ENCODE measurements at regions not wholly inside any gene's neighbourhood (a gene's known extent, or its start where the extent isn't known, plus 50 kb on each side); places are given as distances from the start of the nearest gene placed in this dataset.

DNA sequence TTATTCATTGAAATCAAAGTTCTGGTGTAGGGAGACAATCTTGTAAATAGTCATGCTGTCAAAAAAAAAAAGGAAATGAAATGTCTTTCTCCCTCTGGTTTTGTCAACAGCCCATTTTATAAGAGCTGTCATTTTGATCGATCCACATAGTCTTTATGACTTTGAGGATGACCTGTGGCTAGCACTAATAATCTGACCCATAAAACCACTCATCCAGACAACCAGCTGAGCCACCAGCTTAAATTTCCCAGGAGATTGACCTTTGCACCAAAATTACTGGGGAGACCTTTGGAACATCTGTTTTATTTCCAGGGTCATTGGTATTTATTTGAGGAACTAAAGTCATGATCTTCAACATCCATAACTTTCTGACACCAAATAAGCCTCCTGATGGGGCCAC is 98.5 kb upstream of the MME start:
- TF ChIP-seq CTCF (IDR thresholded peaks at IDR 0.05; ENCODE audit: poor library complexity, severe bottlenecking) (no peak), POLR2AphosphoS5 (IDR thresholded peaks at IDR 0.05) (no peak), MXI1 (conservative IDR thresholded peaks at IDR 0.05; ENCODE audit: poor library complexity, severe bottlenecking) (no peak), EP300 (conservative IDR thresholded peaks at IDR 0.05; ENCODE audit: poor library complexity, severe bottlenecking) (no peak), TAF1 (IDR thresholded peaks at IDR 0.05; ENCODE audit: low read depth) (no peak), EZH2 (IDR thresholded peaks at IDR 0.05; ENCODE audit: borderline replicate concordance, insufficient read depth, low read length, poor library complexity, severe bottlenecking) (no peak), SMC3 (conservative IDR thresholded peaks at IDR 0.05; ENCODE audit: poor library complexity) (no peak), RAD21 (conservative IDR thresholded peaks at IDR 0.05) (no peak)
- TF ChIP-seq, protein P1, sequence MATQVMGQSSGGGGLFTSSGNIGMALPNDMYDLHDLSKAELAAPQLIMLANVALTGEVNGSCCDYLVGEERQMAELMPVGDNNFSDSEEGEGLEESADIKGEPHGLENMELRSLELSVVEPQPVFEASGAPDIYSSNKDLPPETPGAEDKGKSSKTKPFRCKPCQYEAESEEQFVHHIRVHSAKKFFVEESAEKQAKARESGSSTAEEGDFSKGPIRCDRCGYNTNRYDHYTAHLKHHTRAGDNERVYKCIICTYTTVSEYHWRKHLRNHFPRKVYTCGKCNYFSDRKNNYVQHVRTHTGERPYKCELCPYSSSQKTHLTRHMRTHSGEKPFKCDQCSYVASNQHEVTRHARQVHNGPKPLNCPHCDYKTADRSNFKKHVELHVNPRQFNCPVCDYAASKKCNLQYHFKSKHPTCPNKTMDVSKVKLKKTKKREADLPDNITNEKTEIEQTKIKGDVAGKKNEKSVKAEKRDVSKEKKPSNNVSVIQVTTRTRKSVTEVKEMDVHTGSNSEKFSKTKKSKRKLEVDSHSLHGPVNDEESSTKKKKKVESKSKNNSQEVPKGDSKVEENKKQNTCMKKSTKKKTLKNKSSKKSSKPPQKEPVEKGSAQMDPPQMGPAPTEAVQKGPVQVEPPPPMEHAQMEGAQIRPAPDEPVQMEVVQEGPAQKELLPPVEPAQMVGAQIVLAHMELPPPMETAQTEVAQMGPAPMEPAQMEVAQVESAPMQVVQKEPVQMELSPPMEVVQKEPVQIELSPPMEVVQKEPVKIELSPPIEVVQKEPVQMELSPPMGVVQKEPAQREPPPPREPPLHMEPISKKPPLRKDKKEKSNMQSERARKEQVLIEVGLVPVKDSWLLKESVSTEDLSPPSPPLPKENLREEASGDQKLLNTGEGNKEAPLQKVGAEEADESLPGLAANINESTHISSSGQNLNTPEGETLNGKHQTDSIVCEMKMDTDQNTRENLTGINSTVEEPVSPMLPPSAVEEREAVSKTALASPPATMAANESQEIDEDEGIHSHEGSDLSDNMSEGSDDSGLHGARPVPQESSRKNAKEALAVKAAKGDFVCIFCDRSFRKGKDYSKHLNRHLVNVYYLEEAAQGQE (IDR thresholded peaks at IDR 0.05; ENCODE audit: borderline replicate concordance), result no peak

All from neural cell (in vitro differentiated cells).